Brain microvascular endothelial cell (primary cell): ENCODE measurements at regions not wholly inside any gene's neighbourhood (a gene's known extent, or its start where the extent isn't known, plus 50 kb on each side); places are given as distances from the start of the nearest gene placed in this dataset.

ENCODE experiments used
- DNase-seq: peaks from one replicate; pipeline ENCODE4 v3.0.0-alpha.2; 2020
- H3K27ac ChIP-seq: fragments of 250-450 bp; sonication (Bioruptor Pico); 2 replicates; pipeline ENCODE4 v1.5.1; 2020; ENCODE audit warnings: mild to moderate bottlenecking, moderate library complexity
- H3K27me3 ChIP-seq: fragments of 250-450 bp; sonication (Bioruptor Pico); replicated peaks from 2 replicates; pipeline ENCODE4 v1.5.1; 2020; ENCODE audit warnings: mild to moderate bottlenecking
- H3K36me3 ChIP-seq: fragments of 250-450 bp; sonication (Bioruptor Pico); replicated peaks from 2 replicates; pipeline ENCODE4 v1.5.1; 2020; ENCODE audit warnings: mild to moderate bottlenecking
- H3K4me3 ChIP-seq: 2 replicates; pipeline ENCODE4 v1.5.1; 2011; ENCODE audit warnings: low read depth, mild to moderate bottlenecking, control low read depth, low read length, moderate library complexity
- in situ Hi-C: cut with HindIII; loops from 2 replicates; pipeline ENCODE4 v1.10.0; 2017; ENCODE audit warnings: low sequenced_read_pairs, low pct_ligation_motif_present
- TF ChIP-seq, protein P1 (sequence below): IDR thresholded peaks from 2 replicates; pipeline ENCODE4 v1.5.1; 2011; ENCODE audit warnings: low read depth, mild to moderate bottlenecking, moderate library complexity, low read length, control low read depth, inconsistent platforms; ENCODE audit errors: missing control alignments

DNA sequence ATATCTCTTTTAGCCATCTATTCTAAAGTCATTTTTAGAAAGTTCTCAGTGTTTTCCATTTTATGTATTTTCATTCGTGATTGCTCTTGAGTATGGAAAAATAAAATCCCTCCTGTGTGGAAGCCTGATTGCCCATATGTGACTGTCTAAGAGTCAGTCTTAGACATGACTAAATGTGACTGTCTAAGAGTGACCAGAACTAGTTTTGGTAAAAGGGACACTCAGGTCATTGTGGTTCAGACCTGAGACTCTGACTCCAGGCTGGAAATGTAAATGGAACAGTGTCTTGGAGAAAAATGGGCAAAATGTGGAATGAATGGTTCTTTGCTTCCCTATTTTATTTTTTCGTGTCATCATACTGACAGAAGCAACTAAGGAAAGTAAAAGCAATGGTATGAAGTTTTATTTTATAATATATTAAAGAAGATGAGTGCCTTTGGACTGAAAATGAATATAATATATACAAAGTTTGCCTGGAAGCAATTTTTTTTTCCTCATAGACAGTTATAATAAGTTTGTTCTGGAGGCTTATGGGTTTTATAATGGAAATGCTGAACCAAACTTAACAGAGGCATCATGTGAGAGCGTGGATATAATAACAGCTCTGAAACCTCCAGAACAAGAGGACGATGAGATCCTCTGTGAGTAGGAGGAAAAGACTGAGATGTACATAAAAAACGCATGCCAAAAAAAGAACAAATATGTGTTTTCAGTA lies 264.4 kb downstream of the ZPLD1 start:
- TF ChIP-seq, protein P1, sequence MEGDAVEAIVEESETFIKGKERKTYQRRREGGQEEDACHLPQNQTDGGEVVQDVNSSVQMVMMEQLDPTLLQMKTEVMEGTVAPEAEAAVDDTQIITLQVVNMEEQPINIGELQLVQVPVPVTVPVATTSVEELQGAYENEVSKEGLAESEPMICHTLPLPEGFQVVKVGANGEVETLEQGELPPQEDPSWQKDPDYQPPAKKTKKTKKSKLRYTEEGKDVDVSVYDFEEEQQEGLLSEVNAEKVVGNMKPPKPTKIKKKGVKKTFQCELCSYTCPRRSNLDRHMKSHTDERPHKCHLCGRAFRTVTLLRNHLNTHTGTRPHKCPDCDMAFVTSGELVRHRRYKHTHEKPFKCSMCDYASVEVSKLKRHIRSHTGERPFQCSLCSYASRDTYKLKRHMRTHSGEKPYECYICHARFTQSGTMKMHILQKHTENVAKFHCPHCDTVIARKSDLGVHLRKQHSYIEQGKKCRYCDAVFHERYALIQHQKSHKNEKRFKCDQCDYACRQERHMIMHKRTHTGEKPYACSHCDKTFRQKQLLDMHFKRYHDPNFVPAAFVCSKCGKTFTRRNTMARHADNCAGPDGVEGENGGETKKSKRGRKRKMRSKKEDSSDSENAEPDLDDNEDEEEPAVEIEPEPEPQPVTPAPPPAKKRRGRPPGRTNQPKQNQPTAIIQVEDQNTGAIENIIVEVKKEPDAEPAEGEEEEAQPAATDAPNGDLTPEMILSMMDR = no peak
- Histone ChIP-seq H3K4me3 (no peak overlapping the region), H3K36me3 (no peaks in the 10 kb centered on the region), H3K27me3 (no peaks in the 10 kb centered on the region), H3K27ac (no peak overlapping the region)
- in situ Hi-C loops = no loop called here
- no peak for DNase-seq

GRCh38 chr3:102699819-102700140 lies 265.0 kb downstream of the ZPLD1 start:
- no peak for DNase-seq
- TF ChIP-seq, protein P1 = no peak
- Histone ChIP-seq H3K4me3 (no peak overlapping the region), H3K36me3 (no peaks in the 10 kb centered on the region), H3K27me3 (no peaks in the 10 kb centered on the region), H3K27ac (no peak overlapping the region)
- in situ Hi-C loops = no loop called here

DNA sequence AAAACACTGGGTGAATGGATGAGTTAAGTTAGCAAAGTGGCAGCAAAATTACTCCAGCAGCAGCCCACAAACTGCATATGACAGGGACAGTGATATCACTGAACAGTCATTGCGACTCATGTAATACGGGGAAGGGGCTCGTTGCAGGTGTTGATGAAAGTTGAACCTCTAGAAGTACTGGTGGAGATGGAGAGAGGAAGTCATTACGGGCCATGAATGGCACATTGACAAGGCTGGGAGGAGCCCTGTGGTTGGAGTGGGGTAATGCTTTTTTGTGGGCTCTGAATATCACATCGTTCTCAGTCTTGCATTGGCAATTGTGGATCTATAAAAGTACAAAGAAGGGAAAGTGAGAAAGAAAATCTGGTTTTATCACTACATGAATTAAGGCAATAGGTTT lies 278.1 kb downstream of the ZPLD1 start:
- no peak overlapping the region for H3K27ac ChIP-seq
- H3K27me3 ChIP-seq = no peaks in the 10 kb centered on the region
- in situ Hi-C loops = no loop called here
- no peak overlapping the region for H3K4me3 ChIP-seq
- DNase-seq = no peak
- no peaks in the 10 kb centered on the region for H3K36me3 ChIP-seq
- TF ChIP-seq, protein P1 = no peak

- H3K27ac ChIP-seq = no peak overlapping the region
- DNase-seq = no peak
- in situ Hi-C loops = no loop called here
Measured at GRCh38 chr3:102714567-102714966, 279.8 kb downstream of the ZPLD1 start.

DNA sequence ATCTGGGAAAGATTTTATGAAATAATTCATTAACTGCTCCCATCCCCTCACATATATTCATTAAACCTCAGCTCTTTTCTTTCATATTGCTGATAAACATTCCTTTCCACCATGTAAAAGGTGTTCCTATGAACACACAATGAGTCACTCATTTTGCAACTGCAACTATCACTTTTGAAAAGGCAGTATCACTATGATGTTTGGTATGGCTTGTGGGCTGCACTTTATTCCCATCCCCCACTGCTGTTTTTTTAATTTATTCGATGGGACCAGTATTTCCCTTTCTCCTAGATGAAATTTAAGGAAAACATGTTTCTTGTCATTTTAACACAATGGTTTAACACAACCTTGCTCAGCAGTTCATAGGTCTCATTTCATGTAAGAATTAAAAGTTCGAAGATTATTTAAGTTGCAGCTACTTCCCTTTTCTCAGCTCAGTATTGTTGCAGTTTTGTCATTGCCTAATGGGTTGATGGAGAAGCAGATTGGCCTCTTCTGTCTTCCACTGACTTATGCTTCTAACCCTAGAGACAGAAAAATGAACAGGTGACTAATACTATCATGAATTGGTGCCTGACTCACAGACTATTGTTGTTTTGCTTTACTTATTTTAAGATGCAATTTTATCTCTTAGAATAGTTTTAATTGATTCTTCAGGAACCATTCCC lies 280.3 kb downstream of the ZPLD1 start:
- TF ChIP-seq, protein P1 = no peak
- Histone ChIP-seq H3K4me3 (no peak overlapping the region), H3K27ac (no peak overlapping the region), H3K36me3 (no peaks in the 10 kb centered on the region), H3K27me3 (no peaks in the 10 kb centered on the region)
- no peak for DNase-seq
- in situ Hi-C loops = no loop called here

More at GRCh38 chr3:102714567-102714966, 279.8 kb downstream of the ZPLD1 start:
- TF ChIP-seq, protein P1 = no peak
- H3K4me3 ChIP-seq = no peak overlapping the region
- no peaks in the 10 kb centered on the region for H3K36me3 ChIP-seq
- no peaks in the 10 kb centered on the region for H3K27me3 ChIP-seq
